HG03280 (cell line): ENCODE measurements at regions not wholly inside any gene's neighbourhood (a gene's known extent, or its start where the extent isn't known, plus 50 kb on each side); places are given as distances from the start of the nearest gene placed in this dataset.

ENCODE experiments used
- ATAC-seq: cut with Tn5 transposase; IDR thresholded peaks from one replicate; pipeline ENCODE4 v1.9.1; 2021; ENCODE audit warnings: mild to moderate bottlenecking, moderate library complexity; ENCODE audit not compliant: unreplicated experiment

DNA sequence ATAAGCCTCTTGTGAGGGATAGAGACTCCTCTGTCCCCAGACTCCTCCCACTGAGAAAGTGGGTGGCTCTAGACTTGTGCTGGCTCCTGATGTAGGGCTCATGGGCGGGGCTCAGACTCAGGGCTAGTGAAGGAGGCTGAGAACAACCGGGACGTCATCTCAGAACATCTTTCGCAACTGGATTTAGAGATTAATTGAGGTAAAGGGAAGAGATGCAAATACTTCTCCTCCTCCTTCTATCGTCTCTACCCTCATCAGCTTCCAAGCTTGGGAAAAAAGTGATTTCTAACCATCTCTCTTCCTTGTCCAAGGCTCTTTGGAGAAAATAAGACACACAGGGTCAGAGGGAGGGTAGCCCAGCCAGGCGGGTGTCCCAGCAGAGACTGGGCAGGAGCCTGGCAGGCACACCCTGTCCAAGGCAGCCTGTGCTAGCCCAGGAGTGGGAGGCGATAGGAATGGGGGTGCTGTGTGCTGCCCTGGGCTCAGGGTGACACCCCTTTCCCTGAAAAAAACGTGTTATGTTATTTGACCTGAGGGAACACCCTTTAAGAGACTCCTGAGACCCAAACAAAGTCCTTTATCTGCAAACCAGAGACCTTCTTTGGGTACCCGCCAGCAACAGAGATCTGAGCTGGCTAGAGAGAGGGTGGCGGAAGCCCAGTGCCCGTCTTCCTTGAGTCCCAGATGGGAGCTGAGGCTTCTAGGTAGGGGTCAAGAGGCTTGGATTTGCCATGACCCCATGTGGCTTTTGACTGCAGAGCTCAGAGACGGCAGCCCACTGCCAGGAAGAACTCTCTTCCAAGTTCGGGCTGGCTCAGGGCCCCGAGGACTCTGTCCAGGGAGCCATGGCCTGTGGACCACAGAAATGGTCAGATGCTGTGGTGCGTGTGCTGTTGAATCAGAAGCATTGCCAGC lies 160.9 kb downstream of the ADAMTS15 start:
- ATAC-seq: no peak

DNA sequence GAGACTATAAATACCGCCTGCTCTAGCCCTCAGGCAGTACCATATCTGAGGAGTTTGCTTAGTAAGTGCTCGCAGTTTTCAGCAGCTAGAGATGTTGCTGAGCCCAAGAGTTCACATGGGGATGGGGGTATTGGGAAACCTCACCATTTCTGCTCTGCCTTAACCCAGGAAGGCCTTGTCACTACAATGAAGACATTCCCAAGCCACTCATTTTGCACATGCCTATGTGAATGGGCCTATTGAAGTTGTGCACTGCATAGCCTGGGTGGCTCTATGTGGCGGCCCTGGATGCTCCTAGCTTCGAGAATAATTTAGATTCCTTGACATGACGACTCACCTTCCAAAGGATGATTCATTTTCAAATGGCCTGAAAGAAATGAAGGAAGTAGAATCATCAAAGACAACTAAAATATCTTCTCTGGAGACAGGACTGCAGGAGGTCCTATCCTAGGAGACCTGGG lies 163.4 kb downstream of the ADAMTS15 start:
- ATAC-seq: no peak

DNA sequence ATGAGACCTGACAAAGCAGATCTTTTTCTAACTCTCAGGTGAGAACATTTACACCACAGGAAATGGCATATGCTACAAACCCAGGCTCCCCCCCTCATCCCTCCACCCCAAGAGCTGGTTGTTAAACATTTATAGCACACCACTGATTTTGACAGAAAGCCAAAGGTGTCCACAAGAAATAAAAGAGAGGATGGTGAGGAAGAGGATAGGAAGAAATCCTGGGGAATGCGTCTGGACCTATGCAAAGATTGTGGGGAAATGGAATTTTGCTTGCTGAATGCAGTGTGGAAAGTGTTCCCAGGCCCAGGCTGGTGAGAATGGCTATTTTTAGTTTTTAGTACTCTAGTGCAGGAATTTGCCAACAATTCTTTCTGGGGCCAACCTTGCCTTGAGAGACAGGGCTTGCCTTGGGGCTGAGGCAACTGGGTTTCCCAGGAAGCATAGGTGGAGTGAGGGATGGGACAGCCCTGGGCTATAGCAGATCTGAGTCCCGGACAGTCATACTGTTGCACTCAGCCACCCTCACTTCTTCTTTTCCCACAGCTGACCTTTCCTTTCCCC lies 163.9 kb downstream of the ADAMTS15 start:
- ATAC-seq: no peak

DNA sequence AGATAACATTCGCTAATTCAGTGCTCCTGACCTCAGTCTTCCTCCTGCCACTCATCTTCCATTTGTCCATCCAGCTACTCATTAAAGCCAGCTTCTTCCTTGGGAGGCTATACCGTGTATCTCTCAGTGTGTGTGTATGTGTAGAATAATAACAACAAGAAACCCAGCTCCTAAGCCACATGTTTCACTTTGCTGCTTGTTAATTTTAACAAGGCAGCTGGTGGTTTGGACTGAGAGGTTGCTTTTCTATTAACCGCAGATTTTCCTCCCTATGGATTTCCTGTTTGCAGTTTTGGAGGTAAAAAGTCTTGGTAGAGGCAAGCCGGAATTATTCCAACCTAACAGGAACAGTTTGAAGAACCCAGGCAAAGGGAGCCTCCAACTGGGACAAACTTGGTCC lies 165.0 kb downstream of the ADAMTS15 start:
- ATAC-seq: no peak

DNA sequence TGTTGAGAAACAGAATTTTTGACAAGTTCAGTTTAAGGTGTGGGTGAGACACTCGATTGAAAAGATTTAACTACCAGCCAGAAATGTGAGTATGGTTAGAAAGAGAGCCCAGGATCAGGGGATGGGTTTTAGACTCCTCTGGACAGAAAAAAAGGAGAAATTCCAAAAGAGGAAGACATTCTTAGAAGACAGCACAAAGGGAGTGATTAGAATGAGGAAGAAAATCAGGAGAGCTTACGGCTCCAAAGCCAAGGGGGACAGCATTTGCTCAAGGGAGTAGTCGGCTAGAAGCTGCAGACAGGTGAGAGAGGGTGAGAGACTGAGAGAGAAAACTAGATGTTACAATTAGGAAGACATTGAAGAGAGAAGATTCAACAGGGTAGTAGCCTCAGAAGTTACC lies 166.1 kb downstream of the ADAMTS15 start:
- ATAC-seq: no peak

DNA sequence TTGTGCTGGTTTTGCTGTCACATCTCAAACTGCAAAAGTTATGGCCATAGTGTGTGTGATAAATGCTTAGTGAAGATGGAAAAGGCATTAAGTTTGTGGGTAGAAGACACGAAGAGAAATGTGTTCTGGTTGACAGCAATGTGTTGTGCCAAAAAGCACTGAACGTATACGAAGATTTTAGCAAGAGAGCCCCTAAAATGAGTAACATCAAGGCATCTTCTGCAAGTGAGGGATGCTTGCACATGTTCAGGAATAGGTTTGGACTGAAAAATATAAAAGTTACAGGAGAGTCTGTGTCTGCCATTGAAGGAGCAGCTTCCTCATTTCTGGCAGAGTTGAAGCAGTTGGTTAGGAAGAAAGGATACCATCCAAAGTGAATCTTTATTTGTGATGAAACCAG lies 167.1 kb downstream of the ADAMTS15 start:
- no peak for ATAC-seq

DNA sequence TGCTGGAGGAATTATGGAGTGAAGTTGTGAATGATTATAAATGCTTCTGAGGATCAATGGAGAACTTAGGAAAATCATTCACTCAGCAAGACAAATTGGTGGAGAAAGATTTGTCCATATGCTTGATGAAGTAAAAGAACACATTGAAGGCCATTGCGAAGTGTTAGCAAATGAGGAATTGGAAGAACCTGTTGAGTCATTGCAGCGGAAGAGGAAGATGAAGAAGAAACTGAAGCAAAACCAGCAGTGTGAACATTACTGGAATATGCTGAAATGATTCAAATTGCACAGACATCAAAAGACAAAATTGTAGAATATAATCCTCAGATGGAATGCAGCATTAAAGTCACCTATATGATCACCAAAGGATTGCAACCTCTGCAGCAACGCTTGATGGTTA lies 168.1 kb downstream of the ADAMTS15 start:
- ATAC-seq: no peak

DNA sequence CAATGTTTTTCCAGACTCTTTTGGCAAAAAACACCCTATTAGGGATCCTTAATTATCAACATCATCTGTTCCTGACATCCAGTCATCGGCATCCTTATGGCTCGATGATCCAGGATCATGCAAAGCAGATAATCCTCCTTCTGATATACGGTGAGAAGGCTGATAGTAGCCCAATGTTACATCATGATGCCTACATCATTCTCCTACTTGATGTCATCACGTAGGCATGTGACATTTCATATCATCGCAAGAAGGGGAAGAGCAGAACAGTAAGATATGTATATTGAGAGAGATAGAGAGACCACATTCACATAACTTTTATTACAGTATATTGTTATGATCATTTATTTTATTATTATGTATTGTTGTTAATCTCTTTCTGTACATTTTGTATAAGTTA lies 168.6 kb downstream of the ADAMTS15 start:
- ATAC-seq: no peak

DNA sequence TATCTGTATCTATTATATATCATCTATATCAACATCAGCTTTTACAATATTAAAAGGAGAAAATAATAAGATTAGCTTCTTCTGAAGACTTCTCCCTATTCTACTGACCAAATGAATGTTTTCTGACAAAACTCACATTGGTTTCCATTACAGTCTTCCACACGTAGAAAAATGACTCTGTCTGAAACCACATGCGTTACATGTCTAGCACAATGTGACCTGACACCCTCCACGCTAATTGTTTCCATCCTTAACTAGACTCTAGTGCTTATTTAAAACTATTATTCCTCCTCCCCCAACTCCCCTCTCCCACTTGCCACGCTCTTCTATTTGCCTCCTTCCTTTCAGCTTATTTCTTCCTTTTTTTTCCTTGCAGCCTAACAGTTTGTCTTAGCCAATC lies 172.1 kb downstream of the ADAMTS15 start:
- no peak for ATAC-seq

DNA sequence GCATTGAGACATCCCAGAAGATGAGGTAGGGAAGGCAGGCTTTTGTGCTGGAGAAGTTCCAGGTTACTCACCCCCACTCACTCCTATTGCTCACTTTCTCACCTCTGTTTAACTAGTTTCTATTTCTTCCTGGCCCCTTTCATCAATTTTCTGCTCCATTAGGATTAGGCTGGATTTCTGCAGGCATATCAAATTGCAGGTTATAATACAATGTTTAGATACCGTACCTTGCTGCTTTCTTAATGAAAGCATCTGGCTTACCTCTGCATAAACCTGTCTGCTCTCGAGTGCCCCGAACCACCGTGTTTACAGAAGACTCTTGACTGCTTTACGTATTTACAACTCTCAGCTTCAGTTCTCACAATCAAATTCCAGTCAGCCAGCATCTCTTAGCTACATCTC lies 173.7 kb downstream of the ADAMTS15 start:
- no peak for ATAC-seq

DNA sequence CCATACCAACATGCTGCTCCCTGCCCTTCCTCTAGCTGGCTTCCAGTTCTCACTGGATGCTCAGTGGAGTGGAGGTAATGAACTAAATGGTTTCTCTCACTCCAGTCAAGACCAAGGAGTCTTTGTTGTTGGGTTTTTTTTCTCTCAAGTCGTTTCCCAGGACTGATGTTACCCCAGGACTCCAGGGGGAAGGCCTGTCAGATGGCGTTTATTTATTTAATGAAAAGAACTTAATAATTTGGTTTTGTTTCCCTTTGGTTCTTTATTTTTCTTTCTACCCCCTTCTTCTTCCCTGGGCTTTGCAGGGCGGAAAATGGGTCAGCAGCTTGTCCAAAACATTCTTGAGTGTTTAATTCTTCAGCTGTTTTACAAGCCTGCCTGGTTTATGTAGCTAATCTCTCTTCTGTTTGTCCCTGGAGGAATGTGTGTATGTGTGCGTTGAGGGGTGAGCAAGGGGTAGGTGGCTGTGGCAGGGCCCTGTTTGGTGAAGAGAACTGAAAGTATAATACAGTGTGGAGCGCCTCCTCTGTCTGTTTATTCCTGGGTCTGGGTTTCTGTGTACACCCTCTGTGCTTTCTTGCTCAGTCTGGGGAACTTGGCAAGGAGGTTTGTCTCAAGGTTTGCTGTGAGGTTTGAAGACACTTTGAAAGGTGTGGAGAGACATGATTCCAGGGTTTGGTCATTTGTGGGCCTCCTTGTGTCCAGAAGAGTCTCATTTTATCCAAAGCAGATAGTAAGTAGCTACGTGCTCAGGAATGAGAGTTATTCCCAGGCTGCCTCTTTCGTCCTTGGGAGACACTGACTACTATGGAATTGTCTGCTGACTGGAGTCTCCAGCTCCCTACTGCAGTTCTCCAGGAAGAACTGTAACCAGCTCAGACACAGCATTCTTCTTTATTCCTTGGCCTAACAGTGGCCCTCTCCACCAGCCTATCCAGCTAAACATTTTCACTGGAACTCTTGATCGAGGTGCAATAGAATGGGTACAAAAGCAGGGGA lies 175.5 kb downstream of the ADAMTS15 start:
- ATAC-seq: no peak

DNA sequence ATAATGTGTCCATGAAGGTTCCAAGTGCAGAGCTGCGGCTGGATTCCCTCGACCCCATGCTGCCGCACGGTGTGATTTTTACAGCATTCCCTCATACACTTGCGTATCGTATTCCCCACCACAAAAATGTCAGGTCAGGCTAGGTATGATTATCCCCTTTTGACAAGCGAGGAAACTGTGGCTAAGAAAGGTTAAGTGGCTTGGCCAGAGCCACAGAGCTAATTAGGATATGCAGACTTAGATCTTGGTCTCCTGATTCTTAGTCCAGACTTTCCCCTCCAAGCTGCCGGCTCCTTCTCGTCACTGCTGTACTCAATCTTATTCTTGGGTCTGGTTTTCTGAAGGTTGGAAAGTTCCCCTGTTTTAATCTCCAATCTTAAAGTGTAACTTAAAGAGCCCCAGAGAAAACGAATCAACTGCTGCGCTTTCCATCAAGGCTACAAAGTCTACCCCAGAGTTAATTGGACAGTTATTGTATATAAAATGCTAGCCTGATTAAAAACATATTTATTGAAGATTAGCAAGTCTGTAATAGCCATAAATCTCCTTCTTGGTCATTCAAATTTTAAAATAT lies 176.6 kb downstream of the ADAMTS15 start:
- ATAC-seq: no peak

DNA sequence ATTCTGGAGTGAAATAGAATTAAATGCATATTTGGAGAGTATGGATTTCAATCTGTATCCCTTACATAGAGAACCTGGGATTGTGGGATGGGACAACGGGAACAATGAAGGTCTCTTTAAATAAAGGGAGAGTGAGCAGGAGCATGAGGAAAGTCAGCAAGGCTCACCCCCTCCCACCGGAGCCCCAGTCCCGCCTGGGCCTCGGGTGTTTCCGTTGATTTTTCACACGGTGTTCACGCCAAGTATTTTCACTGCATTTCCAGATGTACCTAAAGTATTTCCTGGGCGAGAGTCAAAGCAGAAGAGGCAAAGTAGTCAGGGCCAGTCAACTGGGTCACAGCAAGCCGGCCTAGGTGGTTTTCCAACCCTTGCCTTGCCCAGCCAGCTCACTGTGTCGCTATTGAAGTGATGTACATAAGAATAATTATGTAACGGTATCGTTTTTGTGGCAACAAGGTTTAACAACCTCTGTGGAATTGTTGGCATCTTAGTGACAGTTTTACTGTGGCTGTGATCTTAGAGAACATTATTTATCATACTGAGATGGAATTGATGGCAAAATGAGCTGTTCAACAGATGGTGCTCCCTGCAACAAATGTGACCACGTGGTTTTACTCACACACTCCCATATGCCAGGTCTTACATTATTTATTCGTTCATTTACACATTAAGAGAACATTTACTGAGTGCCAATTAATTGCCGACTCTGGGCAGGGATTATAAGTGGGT lies 177.3 kb downstream of the ADAMTS15 start:
- ATAC-seq: no peak

DNA sequence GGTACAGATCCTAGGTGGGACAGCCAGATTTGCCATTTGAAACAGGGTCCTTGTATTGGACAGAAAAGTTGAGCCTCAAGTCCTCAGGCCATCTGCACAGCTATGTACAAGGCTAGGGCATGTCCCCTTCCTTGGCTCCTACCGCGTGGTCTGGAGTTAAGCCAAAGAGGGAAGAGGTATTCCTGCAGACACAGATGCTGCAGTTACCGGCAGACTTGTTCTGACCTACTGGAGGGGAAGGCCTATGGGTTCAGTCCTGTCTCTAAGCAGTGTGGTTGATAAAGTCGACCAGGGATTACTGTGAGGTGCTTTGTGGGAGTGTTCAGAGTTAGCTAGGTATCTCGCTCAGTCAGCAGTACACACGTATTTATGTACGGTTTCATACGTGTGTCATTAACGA lies 180.6 kb downstream of the ADAMTS15 start:
- no peak for ATAC-seq

DNA sequence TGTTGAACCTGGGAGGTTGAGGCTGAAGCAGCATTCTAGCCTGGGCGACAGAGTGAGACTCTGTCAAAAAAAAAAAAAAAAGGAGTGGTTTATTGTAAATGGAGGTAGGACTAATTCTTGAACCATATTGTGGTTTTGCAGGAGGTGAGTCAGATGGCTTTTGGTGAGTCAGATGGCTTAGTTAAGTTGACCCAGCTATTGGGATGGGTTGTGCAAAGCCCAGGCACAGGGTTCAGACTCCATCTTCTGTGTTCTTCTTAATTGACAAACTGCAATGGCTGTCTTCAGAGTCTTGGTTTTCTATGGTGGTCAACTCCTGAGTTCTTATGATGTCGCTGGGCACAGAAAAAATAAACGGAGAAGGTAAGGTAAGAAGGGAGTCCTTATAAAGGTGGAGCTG lies 182.7 kb downstream of the ADAMTS15 start:
- no peak for ATAC-seq

DNA sequence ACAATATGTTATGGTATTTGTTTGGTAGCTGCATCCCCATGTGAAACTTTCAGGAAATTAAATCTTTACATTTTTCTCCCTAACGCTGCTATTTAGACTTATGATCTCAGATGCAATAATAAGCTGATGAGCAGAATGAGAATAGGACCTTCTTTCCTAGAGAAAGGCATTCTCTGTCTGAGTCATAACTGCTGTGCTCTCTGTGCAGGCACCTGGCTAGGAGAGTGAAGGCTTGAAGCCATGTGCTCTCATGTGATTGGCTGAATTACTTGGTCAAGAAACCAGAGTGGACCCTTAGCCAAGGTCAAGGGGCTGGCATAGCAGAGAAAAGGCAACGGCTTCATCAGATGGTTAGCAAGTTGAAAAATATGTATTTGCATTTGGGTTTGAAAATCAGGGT lies 185.0 kb downstream of the ADAMTS15 start:
- peak; percentile 34 for ATAC-seq

DNA sequence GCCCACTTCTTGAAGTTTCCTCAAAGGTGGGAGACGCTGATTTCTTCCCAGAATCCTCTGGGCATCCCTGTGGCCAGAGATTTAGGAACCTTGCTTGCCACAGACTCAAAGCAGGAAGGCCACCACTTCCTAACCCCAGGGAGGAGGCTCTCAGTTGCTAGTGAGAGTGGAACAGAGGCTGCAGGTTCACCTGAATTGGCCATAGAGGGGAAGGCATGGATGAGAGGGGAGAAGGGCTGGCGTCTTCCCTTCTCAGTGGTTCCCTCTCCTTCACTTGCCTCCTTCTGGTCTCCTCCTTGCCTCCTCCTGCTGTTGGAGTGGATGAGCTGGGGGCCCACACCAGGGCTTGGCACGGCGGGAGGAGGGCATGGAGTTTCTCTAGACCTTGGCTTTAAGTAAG lies 185.7 kb downstream of the ADAMTS15 start:
- no peak for ATAC-seq

DNA sequence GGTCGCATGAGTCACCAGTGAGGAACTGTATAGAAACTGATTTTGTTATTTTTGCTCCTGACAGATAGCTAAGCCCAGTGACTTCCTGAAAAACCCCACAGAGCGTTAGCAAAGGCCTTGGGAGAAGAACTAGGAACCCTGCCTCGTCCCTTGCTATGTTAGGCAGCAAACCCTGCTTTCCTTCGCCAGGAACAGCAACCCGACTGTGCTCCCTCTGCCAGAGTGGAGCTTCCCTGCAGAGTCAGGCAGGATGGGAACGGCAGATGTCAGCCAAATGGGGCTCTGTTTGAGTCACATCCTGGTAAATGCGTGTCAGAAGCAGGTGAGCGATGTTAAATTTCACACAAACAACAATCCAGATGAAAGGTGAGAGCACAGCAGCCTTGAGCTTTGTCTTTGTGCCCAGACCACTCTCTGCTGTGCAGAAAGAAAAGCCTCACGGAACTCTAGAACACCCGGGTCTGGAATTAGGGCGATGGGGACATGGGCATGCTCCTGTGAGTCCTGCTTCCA lies 186.6 kb downstream of the ADAMTS15 start:
- no peak for ATAC-seq

DNA sequence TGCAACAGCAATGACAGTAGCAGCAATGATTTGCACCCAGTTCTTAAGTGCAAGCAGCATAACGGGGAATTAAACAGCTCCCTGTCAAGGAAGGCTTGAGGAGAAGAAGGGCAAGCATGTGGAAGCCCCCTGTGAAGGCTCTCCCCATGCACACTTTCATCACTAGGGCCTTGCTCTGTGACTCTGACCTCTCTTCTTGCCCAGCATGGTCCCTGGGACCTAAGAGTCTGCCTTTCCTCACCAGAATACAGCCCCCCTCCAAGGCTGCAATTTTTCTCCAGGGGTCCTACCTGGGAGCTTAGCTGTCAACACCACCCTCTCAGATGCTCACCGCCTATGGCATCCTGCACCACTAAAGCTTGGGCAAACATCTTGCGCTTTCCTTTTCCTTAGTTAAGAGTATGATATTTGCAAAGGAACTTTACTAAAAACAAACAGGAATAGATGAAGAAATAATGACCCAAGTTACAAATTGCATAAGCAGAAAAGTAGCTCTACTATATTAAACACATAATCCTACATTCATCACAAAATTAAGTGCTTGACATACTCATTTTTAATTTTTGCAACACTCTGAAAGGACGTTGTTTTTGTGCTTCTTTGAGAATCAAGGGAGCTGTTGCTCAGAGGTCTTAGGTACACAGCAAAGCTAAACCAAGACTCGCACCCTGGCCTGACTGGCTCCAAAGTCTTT lies 187.6 kb downstream of the ADAMTS15 start:
- no peak for ATAC-seq
